ENCODE measurements at regions not wholly inside any gene's neighbourhood (a gene's known extent, or its start where the extent isn't known, plus 50 kb on each side); places are given as distances from the start of the nearest gene placed in this dataset.

GRCh38 chr6:95142661-95143335 lies 434.5 kb upstream of the MANEA start:
- no peak for DNase-seq

GRCh38 chr6:95143408-95144180 lies 433.7 kb upstream of the MANEA start:
- no peak for DNase-seq

GRCh38 chr6:95145457-95145856 lies 431.9 kb upstream of the MANEA start:
- DNase-seq, result no peak

GRCh38 chr6:95159557-95159956 lies 417.8 kb upstream of the MANEA start:
- DNase-seq, result no peak

- no peak for DNase-seq
These were observed 407.6 kb upstream of the MANEA start for GRCh38 chr6:95169775-95170174.

GRCh38 chr6:95175927-95176675 lies 401.2 kb upstream of the MANEA start:
- DNase-seq, result no peak

GRCh38 chr6:95185874-95186273 lies 391.5 kb upstream of the MANEA start:
- no peak for DNase-seq

GRCh38 chr6:95186710-95187109 lies 390.6 kb upstream of the MANEA start:
- DNase-seq, result no peak

- no peak for DNase-seq
These were observed 379.7 kb upstream of the MANEA start for GRCh38 chr6:95197590-95197989.

- DNase-seq, result no peak
These were observed 374.1 kb upstream of the MANEA start for GRCh38 chr6:95203153-95203754.

GRCh38 chr6:95204178-95204577 lies 373.2 kb upstream of the MANEA start:
- no peak for DNase-seq

GRCh38 chr6:95208621-95209020 lies 368.7 kb upstream of the MANEA start:
- no peak for DNase-seq

GRCh38 chr6:95209074-95209473 lies 368.3 kb upstream of the MANEA start:
- no peak for DNase-seq

- no peak for DNase-seq
These were observed 360.8 kb upstream of the MANEA start for GRCh38 chr6:95216555-95216954.

- no peak for DNase-seq
These were observed 350.0 kb upstream of the MANEA start for GRCh38 chr6:95227351-95227750.

GRCh38 chr6:95228636-95229035 lies 348.7 kb upstream of the MANEA start:
- no peak for DNase-seq

- DNase-seq, result no peak
These were observed 347.1 kb upstream of the MANEA start for GRCh38 chr6:95230071-95230740.

GRCh38 chr6:95231416-95231815 lies 345.9 kb upstream of the MANEA start:
- DNase-seq, result no peak

GRCh38 chr6:95232446-95232845 lies 344.9 kb upstream of the MANEA start:
- DNase-seq, result no peak

- no peak for DNase-seq
These were observed 343.5 kb upstream of the MANEA start for GRCh38 chr6:95233879-95234278.

GRCh38 chr6:95240514-95240913 lies 336.8 kb upstream of the MANEA start:
- DNase-seq, result no peak

- no peak for DNase-seq
These were observed 334.8 kb upstream of the MANEA start for GRCh38 chr6:95242560-95242959.

GRCh38 chr6:95243053-95243452 lies 334.3 kb upstream of the MANEA start:
- no peak for DNase-seq

Measured in stimulated activated naive CD4-positive, alpha-beta T cell treated with Interleukin-2 at 50 U/mL for 16 hours (primary cell).